NCI-H1417 (cell line): ENCODE measurements at regions not wholly inside any gene's neighbourhood (a gene's known extent, or its start where the extent isn't known, plus 50 kb on each side); places are given as distances from the start of the nearest gene placed in this dataset.
"Not testable (repeated sequence)": the region's sequence is repeated elsewhere in the genome, so short reads cannot be mapped to it uniquely, and the experiment has no call there.

ENCODE experiments used
- DNase-seq, 3 experiments: peaks; one replicate each; lab custom pipeline; 2025; lab: John Stamatoyannopoulos, UW

GRCh38 chr6:9708600-9708999 is 706.3 kb downstream of the TFAP2A start:
- DNase-seq = no peak

- DNase-seq = no peak
Measured at GRCh38 chr6:9704989-9705388, 709.9 kb downstream of the TFAP2A start.

GRCh38 chr6:9702914-9703313 is 712.0 kb downstream of the TFAP2A start:
- DNase-seq = no peak

GRCh38 chr6:9699888-9700287 is 715.0 kb downstream of the TFAP2A start:
- peak; percentile 16 to 75 (median 43) for DNase-seq

GRCh38 chr6:9697263-9697931 is 717.5 kb downstream of the TFAP2A start:
- DNase-seq = no peak

GRCh38 chr6:9690388-9690787 is 724.5 kb downstream of the TFAP2A start:
- DNase-seq = no peak

- not testable (repeated sequence) for DNase-seq
Measured at GRCh38 chr6:9680727-9681126, 734.1 kb downstream of the TFAP2A start.

GRCh38 chr6:9675122-9675521 is 739.8 kb downstream of the TFAP2A start:
- DNase-seq = no peak

- no peak for DNase-seq
Measured at GRCh38 chr6:9659848-9660247, 755.0 kb downstream of the TFAP2A start.

GRCh38 chr6:9657994-9658393 is 756.9 kb downstream of the TFAP2A start:
- DNase-seq = no peak

- DNase-seq = no peak
Measured at GRCh38 chr6:9647599-9647998, 767.3 kb downstream of the TFAP2A start.

GRCh38 chr6:9647071-9647445 is 767.8 kb downstream of the TFAP2A start:
- DNase-seq = no peak

GRCh38 chr6:9646342-9647070 is 768.4 kb downstream of the TFAP2A start:
- no peak for DNase-seq

- no peak for DNase-seq
Measured at GRCh38 chr6:9638861-9639260, 776.0 kb downstream of the TFAP2A start.

- DNase-seq = peak in 1 of 3 experiments; percentile 33
Measured at GRCh38 chr6:9634776-9635175, 780.1 kb downstream of the TFAP2A start.

GRCh38 chr6:9632026-9632425 is 782.8 kb downstream of the TFAP2A start:
- DNase-seq = no peak

GRCh38 chr6:9628819-9629218 is 786.1 kb downstream of the TFAP2A start:
- no peak for DNase-seq

GRCh38 chr6:9627916-9628315 is 787.0 kb downstream of the TFAP2A start:
- no peak for DNase-seq

- DNase-seq = no peak
Measured at GRCh38 chr6:9623985-9624384, 790.9 kb downstream of the TFAP2A start.

- no peak for DNase-seq
Measured at GRCh38 chr6:9623228-9623832, 791.5 kb downstream of the TFAP2A start.

- DNase-seq = peak in 1 of 3 experiments; percentile 4
Measured at GRCh38 chr6:9621276-9621675, 793.6 kb downstream of the TFAP2A start.

GRCh38 chr6:9620687-9621086 is 794.2 kb downstream of the TFAP2A start:
- no peak for DNase-seq

- no peak for DNase-seq
Measured at GRCh38 chr6:9620263-9620662, 794.6 kb downstream of the TFAP2A start.
